Panc1 (cell line): ENCODE measurements at regions not wholly inside any gene's neighbourhood (a gene's known extent, or its start where the extent isn't known, plus 50 kb on each side); places are given as distances from the start of the nearest gene placed in this dataset.

Experiments used
- CTCF ChIP-seq: fragments of 450-650 bp; IDR thresholded peaks from 2 replicates; pipeline ENCODE4 v1.5.1; 2017; ENCODE audit warnings: mild to moderate bottlenecking
- SIN3A ChIP-seq: IDR thresholded peaks from 2 replicates; pipeline ENCODE4 v1.6.1; 2012; ENCODE audit warnings: low read depth, mild to moderate bottlenecking, low read length, moderate library complexity, borderline replicate concordance; ENCODE audit not compliant: insufficient read depth

GRCh38 chr5:2032432-2032831, 149.7 kb upstream of the IRX4 start:
- TF ChIP-seq CTCF, result no peak
- no peak for TF ChIP-seq SIN3A
